ENCODE measurements at regions not wholly inside any gene's neighbourhood (a gene's known extent, or its start where the extent isn't known, plus 50 kb on each side); places are given as distances from the start of the nearest gene placed in this dataset.

GRCh38 chr1:38560457-38560856 lies 299.1 kb downstream of the RRAGC start:
- TF ChIP-seq SIN3A (IDR thresholded peaks at IDR 0.05; ENCODE audit: borderline replicate concordance, insufficient read depth, low read length) = no peak
- TF ChIP-seq TAF1 (IDR thresholded peaks at IDR 0.05; ENCODE audit: borderline replicate concordance, insufficient read depth, low read length) = no peak
- TF ChIP-seq, protein P1, sequence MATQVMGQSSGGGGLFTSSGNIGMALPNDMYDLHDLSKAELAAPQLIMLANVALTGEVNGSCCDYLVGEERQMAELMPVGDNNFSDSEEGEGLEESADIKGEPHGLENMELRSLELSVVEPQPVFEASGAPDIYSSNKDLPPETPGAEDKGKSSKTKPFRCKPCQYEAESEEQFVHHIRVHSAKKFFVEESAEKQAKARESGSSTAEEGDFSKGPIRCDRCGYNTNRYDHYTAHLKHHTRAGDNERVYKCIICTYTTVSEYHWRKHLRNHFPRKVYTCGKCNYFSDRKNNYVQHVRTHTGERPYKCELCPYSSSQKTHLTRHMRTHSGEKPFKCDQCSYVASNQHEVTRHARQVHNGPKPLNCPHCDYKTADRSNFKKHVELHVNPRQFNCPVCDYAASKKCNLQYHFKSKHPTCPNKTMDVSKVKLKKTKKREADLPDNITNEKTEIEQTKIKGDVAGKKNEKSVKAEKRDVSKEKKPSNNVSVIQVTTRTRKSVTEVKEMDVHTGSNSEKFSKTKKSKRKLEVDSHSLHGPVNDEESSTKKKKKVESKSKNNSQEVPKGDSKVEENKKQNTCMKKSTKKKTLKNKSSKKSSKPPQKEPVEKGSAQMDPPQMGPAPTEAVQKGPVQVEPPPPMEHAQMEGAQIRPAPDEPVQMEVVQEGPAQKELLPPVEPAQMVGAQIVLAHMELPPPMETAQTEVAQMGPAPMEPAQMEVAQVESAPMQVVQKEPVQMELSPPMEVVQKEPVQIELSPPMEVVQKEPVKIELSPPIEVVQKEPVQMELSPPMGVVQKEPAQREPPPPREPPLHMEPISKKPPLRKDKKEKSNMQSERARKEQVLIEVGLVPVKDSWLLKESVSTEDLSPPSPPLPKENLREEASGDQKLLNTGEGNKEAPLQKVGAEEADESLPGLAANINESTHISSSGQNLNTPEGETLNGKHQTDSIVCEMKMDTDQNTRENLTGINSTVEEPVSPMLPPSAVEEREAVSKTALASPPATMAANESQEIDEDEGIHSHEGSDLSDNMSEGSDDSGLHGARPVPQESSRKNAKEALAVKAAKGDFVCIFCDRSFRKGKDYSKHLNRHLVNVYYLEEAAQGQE (IDR thresholded peaks at IDR 0.05; ENCODE audit: insufficient read depth in 1 of 2, low read depth in 2 of 2, low read length in 2 of 2) = no peak
- no peak for TF ChIP-seq FOXP2 (optimal IDR thresholded peaks at IDR 0.05; ENCODE audit: borderline replicate concordance, extremely low read depth, extremely low read length, insufficient read depth)
- TF ChIP-seq POLR2AphosphoS5 (IDR thresholded peaks at IDR 0.05; ENCODE audit: low read depth, low read length) = no peak

- TF ChIP-seq POLR2AphosphoS5 (IDR thresholded peaks at IDR 0.05; ENCODE audit: low read depth, low read length) (no peak), TAF1 (IDR thresholded peaks at IDR 0.05; ENCODE audit: borderline replicate concordance, insufficient read depth, low read length) (no peak), SIN3A (IDR thresholded peaks at IDR 0.05; ENCODE audit: borderline replicate concordance, insufficient read depth, low read length) (no peak), FOXP2 (optimal IDR thresholded peaks at IDR 0.05; ENCODE audit: borderline replicate concordance, extremely low read depth, extremely low read length, insufficient read depth) (no peak)
- TF ChIP-seq, protein P1 (IDR thresholded peaks at IDR 0.05; ENCODE audit: insufficient read depth in 1 of 2, low read depth in 2 of 2, low read length in 2 of 2) = no peak
These were observed 300.0 kb downstream of the RRAGC start for GRCh38 chr1:38559446-38560165.

DNA sequence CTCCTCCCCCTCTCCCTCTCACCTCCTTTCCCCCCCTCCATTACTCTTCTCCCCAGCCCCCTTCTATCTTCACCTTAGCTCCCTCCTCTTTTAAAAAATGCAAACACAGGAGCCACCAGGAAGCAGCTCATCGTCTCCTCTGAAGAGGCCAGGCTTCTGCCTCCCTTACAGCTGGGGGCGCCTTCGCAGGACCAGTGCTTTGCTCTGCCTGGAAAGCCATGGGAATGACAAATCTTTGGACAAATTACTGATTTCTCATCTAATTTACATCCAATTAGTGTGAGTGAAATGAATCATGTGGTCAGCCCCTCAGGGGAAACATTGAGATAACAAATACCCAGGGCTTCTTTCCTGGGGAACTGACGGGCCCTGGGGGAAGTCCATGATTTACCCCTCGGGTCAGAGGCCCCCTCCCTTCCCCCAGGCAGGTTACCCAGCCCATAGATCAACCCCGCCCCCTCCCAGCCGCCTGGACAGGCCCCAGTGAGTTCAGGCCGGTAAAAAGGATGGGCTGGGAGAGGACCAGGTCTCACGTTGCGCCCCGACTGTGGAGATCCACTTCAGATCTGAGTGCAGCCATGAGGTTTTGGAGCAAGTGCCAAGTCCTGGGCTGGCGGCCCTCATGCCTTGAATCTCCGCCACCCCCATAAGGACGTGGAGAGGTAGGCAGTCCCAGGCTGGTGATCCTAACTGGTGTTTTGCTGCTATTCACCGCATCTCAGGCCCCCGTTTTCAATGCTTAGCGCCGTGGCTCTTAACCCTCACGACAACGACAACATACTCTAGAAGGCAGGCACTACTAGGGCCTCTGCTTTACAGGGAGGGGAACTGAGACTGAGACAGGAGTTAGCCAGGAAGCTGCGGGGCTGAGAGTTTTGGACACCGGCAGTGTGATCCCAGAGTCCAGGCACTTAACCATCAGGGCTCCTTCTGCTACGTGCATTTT lies 300.8 kb downstream of the RRAGC start:
- TF ChIP-seq, protein P1 (IDR thresholded peaks at IDR 0.05; ENCODE audit: insufficient read depth in 1 of 2, low read depth in 2 of 2, low read length in 2 of 2) = no peak
- TF ChIP-seq FOXP2 (optimal IDR thresholded peaks at IDR 0.05; ENCODE audit: borderline replicate concordance, extremely low read depth, extremely low read length, insufficient read depth) (no peak), SIN3A (IDR thresholded peaks at IDR 0.05; ENCODE audit: borderline replicate concordance, insufficient read depth, low read length) (no peak), TAF1 (IDR thresholded peaks at IDR 0.05; ENCODE audit: borderline replicate concordance, insufficient read depth, low read length) (no peak), POLR2AphosphoS5 (IDR thresholded peaks at IDR 0.05; ENCODE audit: low read depth, low read length) (no peak)

DNA sequence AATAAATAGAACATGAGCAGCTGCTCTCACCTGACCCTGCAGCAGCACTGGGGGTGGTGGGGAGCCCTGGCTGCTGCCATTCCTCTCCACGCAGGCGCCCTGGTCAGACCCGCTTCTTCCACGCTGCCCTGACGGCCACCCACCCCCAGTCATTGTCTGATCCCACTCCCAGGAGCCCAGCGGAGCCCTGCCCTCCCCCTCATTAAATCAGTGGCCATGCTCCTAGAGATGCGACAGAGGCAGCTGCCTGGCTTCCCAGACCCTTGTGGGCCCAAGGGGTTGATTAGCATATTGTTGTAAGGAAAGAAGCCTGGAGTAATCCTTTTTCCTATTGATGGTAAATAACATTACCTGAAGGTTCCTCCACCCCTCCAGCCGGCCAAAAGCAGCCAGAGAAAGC lies 301.5 kb downstream of the RRAGC start:
- TF ChIP-seq SIN3A (IDR thresholded peaks at IDR 0.05; ENCODE audit: borderline replicate concordance, insufficient read depth, low read length) (no peak), TAF1 (IDR thresholded peaks at IDR 0.05; ENCODE audit: borderline replicate concordance, insufficient read depth, low read length) (no peak), FOXP2 (optimal IDR thresholded peaks at IDR 0.05; ENCODE audit: borderline replicate concordance, extremely low read depth, extremely low read length, insufficient read depth) (no peak), POLR2AphosphoS5 (IDR thresholded peaks at IDR 0.05; ENCODE audit: low read depth, low read length) (no peak)
- TF ChIP-seq, protein P1 (IDR thresholded peaks at IDR 0.05; ENCODE audit: insufficient read depth in 1 of 2, low read depth in 2 of 2, low read length in 2 of 2) = no peak

Data from PFSK-1 (cell line).